HUES48 (cell line): ENCODE measurements at regions not wholly inside any gene's neighbourhood (a gene's known extent, or its start where the extent isn't known, plus 50 kb on each side); places are given as distances from the start of the nearest gene placed in this dataset.
"Not testable (repeated sequence)": the region's sequence is repeated elsewhere in the genome, so short reads cannot be mapped to it uniquely, and the experiment has no call there.

Experiments used
- H3K27ac ChIP-seq: one replicate; pipeline ENCODE4 v1.7.0; 2013; ENCODE audit warnings: low read depth, low read length, inconsistent platforms
- H3K27me3 ChIP-seq: 2 replicates; pipeline ENCODE4 v1.6.1; 2013; ENCODE audit warnings: mild to moderate bottlenecking, low read length; ENCODE audit not compliant: control insufficient read depth, insufficient read depth
- H3K36me3 ChIP-seq: 2 replicates; pipeline ENCODE4 v1.6.1; 2013; ENCODE audit warnings: low read length; ENCODE audit not compliant: control insufficient read depth, insufficient read depth
- H3K4me1 ChIP-seq: 2 replicates; pipeline ENCODE4 v1.6.1; 2013; ENCODE audit warnings: mild to moderate bottlenecking, low read length; ENCODE audit not compliant: control insufficient read depth, insufficient read depth
- H3K4me3 ChIP-seq: 2 replicates; pipeline ENCODE4 v1.5.1; 2013; ENCODE audit warnings: mild to moderate bottlenecking, low read depth, low read length
- H3K9ac ChIP-seq: 2 replicates; pipeline ENCODE4 v1.6.1; 2013; ENCODE audit warnings: mild to moderate bottlenecking, low read depth, low read length, moderate library complexity
- H3K9me3 ChIP-seq: 2 replicates; pipeline ENCODE4 v1.6.1; 2013; ENCODE audit warnings: low read length; ENCODE audit not compliant: control insufficient read depth, insufficient read depth

GRCh38 chr4:49214453-49215081 lies 228.5 kb downstream of the CWH43 start:
- not testable (repeated sequence) for H3K9ac ChIP-seq, H3K4me3 ChIP-seq, H3K4me1 ChIP-seq, H3K36me3 ChIP-seq, H3K27ac ChIP-seq, H3K27me3 ChIP-seq
- peaks cover 65% of the 10 kb centered on the region for H3K9me3 ChIP-seq

GRCh38 chr4:49215082-49215479 lies 229.0 kb downstream of the CWH43 start:
- H3K4me3 ChIP-seq, H3K27me3 ChIP-seq, H3K36me3 ChIP-seq, H3K27ac ChIP-seq, H3K9ac ChIP-seq, H3K4me1 ChIP-seq: not testable (repeated sequence)
- H3K9me3 ChIP-seq = peaks cover 66% of the 10 kb centered on the region

GRCh38 chr4:49216606-49217005 lies 230.5 kb downstream of the CWH43 start:
- H3K27ac ChIP-seq, H3K4me3 ChIP-seq, H3K4me1 ChIP-seq, H3K36me3 ChIP-seq, H3K27me3 ChIP-seq, H3K9ac ChIP-seq: not testable (repeated sequence)
- peaks cover 77% of the 10 kb centered on the region for H3K9me3 ChIP-seq

- H3K36me3 ChIP-seq = no peaks in the 10 kb centered on the region
- no peaks in the 10 kb centered on the region for H3K4me1 ChIP-seq
- no peak overlapping the region for H3K27ac ChIP-seq
- H3K9ac ChIP-seq = no peak overlapping the region
- peaks cover 74% of the 10 kb centered on the region for H3K9me3 ChIP-seq
- H3K27me3 ChIP-seq = no peaks in the 10 kb centered on the region
- no peak overlapping the region for H3K4me3 ChIP-seq
These were observed 231.4 kb downstream of the CWH43 start for GRCh38 chr4:49217492-49217891.

GRCh38 chr4:49218094-49218493 lies 232.0 kb downstream of the CWH43 start:
- not testable (repeated sequence) for H3K9ac ChIP-seq, H3K4me1 ChIP-seq, H3K36me3 ChIP-seq, H3K4me3 ChIP-seq, H3K27me3 ChIP-seq, H3K27ac ChIP-seq
- H3K9me3 ChIP-seq = peaks cover 75% of the 10 kb centered on the region

- not testable (repeated sequence) for H3K27me3 ChIP-seq, H3K4me3 ChIP-seq, H3K9ac ChIP-seq, H3K4me1 ChIP-seq, H3K36me3 ChIP-seq, H3K27ac ChIP-seq
- peaks cover 69% of the 10 kb centered on the region for H3K9me3 ChIP-seq
These were observed 232.9 kb downstream of the CWH43 start for GRCh38 chr4:49218931-49219330.

GRCh38 chr4:49219489-49220225 lies 233.6 kb downstream of the CWH43 start:
- not testable (repeated sequence) for H3K36me3 ChIP-seq, H3K9ac ChIP-seq, H3K4me3 ChIP-seq, H3K27ac ChIP-seq, H3K27me3 ChIP-seq, H3K4me1 ChIP-seq
- H3K9me3 ChIP-seq = peaks cover 66% of the 10 kb centered on the region

- Histone ChIP-seq H3K4me1 (no peaks in the 10 kb centered on the region), H3K4me3 (no peak overlapping the region), H3K27me3 (no peaks in the 10 kb centered on the region), H3K9me3 (peaks cover 64% of the 10 kb centered on the region), H3K9ac (no peak overlapping the region), H3K36me3 (no peaks in the 10 kb centered on the region), H3K27ac (no peak overlapping the region)
These were observed 235.1 kb downstream of the CWH43 start for GRCh38 chr4:49221209-49221608.

GRCh38 chr4:49222810-49223209 lies 236.7 kb downstream of the CWH43 start:
- H3K9ac ChIP-seq, H3K4me3 ChIP-seq, H3K27me3 ChIP-seq, H3K4me1 ChIP-seq, H3K36me3 ChIP-seq, H3K27ac ChIP-seq: not testable (repeated sequence)
- H3K9me3 ChIP-seq = peaks cover 52% of the 10 kb centered on the region

- not testable (repeated sequence) for H3K4me1 ChIP-seq, H3K4me3 ChIP-seq, H3K27me3 ChIP-seq, H3K9ac ChIP-seq, H3K27ac ChIP-seq, H3K36me3 ChIP-seq
- peaks cover 29% of the 10 kb centered on the region for H3K9me3 ChIP-seq
These were observed 240.3 kb downstream of the CWH43 start for GRCh38 chr4:49226216-49226866.

GRCh38 chr4:49227941-49228340 lies 241.9 kb downstream of the CWH43 start:
- H3K4me3 ChIP-seq, H3K9ac ChIP-seq, H3K4me1 ChIP-seq, H3K27ac ChIP-seq, H3K36me3 ChIP-seq, H3K27me3 ChIP-seq: not testable (repeated sequence)
- peaks cover 17% of the 10 kb centered on the region for H3K9me3 ChIP-seq
